GM11168 (cell line): ENCODE measurements at regions not wholly inside any gene's neighbourhood (a gene's known extent, or its start where the extent isn't known, plus 50 kb on each side); places are given as distances from the start of the nearest gene placed in this dataset.

Experiments
- in situ Hi-C: fragments of 300-500 bp; cut with MboI; formaldehyde crosslinking; loops from one replicate; pipeline ENCODE4 v1.12.0; 2022; ENCODE audit warnings: low sequenced_read_pairs; ENCODE audit not compliant: unreplicated experiment

- in situ Hi-C loops, result no loop called here
These were observed 110.9 kb upstream of the CCDC196 start for GRCh38 chr14:66375046-66375964.

GRCh38 chr14:66377574-66377973 is 108.6 kb upstream of the CCDC196 start:
- in situ Hi-C loops, result no loop called here

- in situ Hi-C loops, result no loop called here
These were observed 107.3 kb upstream of the CCDC196 start for GRCh38 chr14:66378712-66379505.

GRCh38 chr14:66380143-66380542 is 106.0 kb upstream of the CCDC196 start:
- in situ Hi-C loops, result no loop called here

GRCh38 chr14:66381755-66382154 is 104.4 kb upstream of the CCDC196 start:
- in situ Hi-C loops, result no loop called here

GRCh38 chr14:66383257-66383656 is 102.9 kb upstream of the CCDC196 start:
- in situ Hi-C loops, result no loop called here

- in situ Hi-C loops, result no loop called here
These were observed 102.4 kb upstream of the CCDC196 start for GRCh38 chr14:66383771-66384170.

GRCh38 chr14:66388516-66388915 is 97.7 kb upstream of the CCDC196 start:
- in situ Hi-C loops, result no loop called here

- in situ Hi-C loops, result no loop called here
These were observed 96.7 kb upstream of the CCDC196 start for GRCh38 chr14:66389481-66389880.

- in situ Hi-C loops, result no loop called here
These were observed 90.9 kb upstream of the CCDC196 start for GRCh38 chr14:66395300-66395699.

GRCh38 chr14:66396164-66396563 is 90.0 kb upstream of the CCDC196 start:
- in situ Hi-C loops, result no loop called here

GRCh38 chr14:66398437-66398836 is 87.7 kb upstream of the CCDC196 start:
- in situ Hi-C loops, result no loop called here

- in situ Hi-C loops, result no loop called here
These were observed 84.6 kb upstream of the CCDC196 start for GRCh38 chr14:66401449-66402095.

- in situ Hi-C loops, result no loop called here
These were observed 83.0 kb upstream of the CCDC196 start for GRCh38 chr14:66403183-66403582.

- in situ Hi-C loops, result no loop called here
These were observed 82.1 kb upstream of the CCDC196 start for GRCh38 chr14:66404051-66404545.

- in situ Hi-C loops, result no loop called here
These were observed 81.0 kb upstream of the CCDC196 start for GRCh38 chr14:66405158-66405557.

- in situ Hi-C loops, result no loop called here
These were observed 72.3 kb upstream of the CCDC196 start for GRCh38 chr14:66413901-66414300.

- in situ Hi-C loops, result no loop called here
These were observed 71.7 kb upstream of the CCDC196 start for GRCh38 chr14:66414511-66414910.

GRCh38 chr14:66420251-66421006 is 65.7 kb upstream of the CCDC196 start:
- in situ Hi-C loops, result no loop called here
